HEK293 (cell line): ENCODE measurements at regions not wholly inside any gene's neighbourhood (a gene's known extent, or its start where the extent isn't known, plus 50 kb on each side); places are given as distances from the start of the nearest gene placed in this dataset.

ENCODE experiments used
- CTCF ChIP-seq: fragments of 450-650 bp; formaldehyde crosslinking; IDR thresholded peaks from 2 replicates; pipeline ENCODE4 v1.5.1; 2016; ENCODE audit warnings: missing biosample characterization, missing genetic modification characterization
- ZNF274 ChIP-seq, 2 experiments: fragments of 200-500 bp in 1 of 2; fragments of 450-650 bp in 1 of 2; sonication (Bioruptor generic) in 1 of 2; formaldehyde crosslinking in 1 of 2; IDR thresholded peaks; 2 replicates each; pipeline versions ENCODE4 v1.5.1 to v1.6.1; 2014 to 2016; ENCODE audit warnings: borderline replicate concordance in 1 of 2, inconsistent platforms in 1 of 2, low read length in 1 of 2, missing biosample characterization in 1 of 2, missing genetic modification characterization in 1 of 2

GRCh38 chr2:60371219-60371618, 182.2 kb downstream of the BCL11A start:
- TF ChIP-seq ZNF274 (IDR thresholded peaks at IDR 0.05; ENCODE audit: low read length) = no peak
- no peak for TF ChIP-seq ZNF274 (tag by site-specific recombination; IDR thresholded peaks at IDR 0.05; ENCODE audit: borderline replicate concordance)
- TF ChIP-seq CTCF (tag by site-specific recombination) = no peak
